ENCODE measurements at regions not wholly inside any gene's neighbourhood (a gene's known extent, or its start where the extent isn't known, plus 50 kb on each side); places are given as distances from the start of the nearest gene placed in this dataset.

GRCh38 chr4:45679411-45679810 lies 444.4 kb downstream of the GABRG1 start (continued):
- no peak for TF ChIP-seq TRIM22 (IDR thresholded peaks at IDR 0.05)
- no peak for TF ChIP-seq ZNF724P (CRISPR knock-in tag; IDR thresholded peaks at IDR 0.05; ENCODE audit: borderline replicate concordance)
- TF ChIP-seq HDAC1 (CRISPR knock-in tag; IDR thresholded peaks at IDR 0.05), result no peak

DNA sequence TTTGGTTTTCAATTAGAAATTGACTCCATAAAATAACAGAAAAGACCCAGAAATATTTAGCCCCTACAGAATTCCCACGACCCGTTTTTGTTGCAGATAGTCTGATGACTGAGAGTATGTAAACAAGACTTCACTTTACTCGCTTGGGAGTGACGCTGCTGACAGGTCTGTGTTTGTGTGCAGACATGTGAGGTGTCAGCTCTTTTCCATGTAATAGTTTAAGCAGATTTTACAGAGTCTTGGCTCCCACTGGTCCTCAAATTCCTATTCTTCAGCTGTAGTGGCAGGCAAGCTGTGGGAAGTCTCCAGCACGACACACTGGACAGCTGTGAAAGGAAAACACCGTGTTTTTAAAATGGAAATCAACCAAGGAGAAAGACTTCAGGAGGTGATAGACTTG lies 455.7 kb downstream of the GABRG1 start:
- Histone ChIP-seq H3K36me3 (replicated peaks in 1 of 2; ENCODE audit: control insufficient read depth in 1 of 2, insufficient read depth in 2 of 2, low read length in 2 of 2) (no peaks in the 10 kb centered on the region), H3K4me1 (ENCODE audit: insufficient read depth, low read length) (no peaks in the 10 kb centered on the region), H3K9ac (ENCODE audit: insufficient read depth, low read depth, low read length) (no peak overlapping the region), H2AFZ (ENCODE audit: low read length) (no peak overlapping the region), H3K4me2 (ENCODE audit: low read depth, low read length) (no peak overlapping the region), H4K20me1 (ENCODE audit: insufficient read depth, low read length) (no peaks in the 10 kb centered on the region), H3K79me2 (ENCODE audit: insufficient read depth, low read length) (no peaks in the 10 kb centered on the region), H3K9me3 (ENCODE audit: low read length) (no peaks in the 10 kb centered on the region), H3K27ac (ENCODE audit: extremely low read length, insufficient read depth, low read length) (no peak overlapping the region), H3K4me3 (replicated peaks in 1 of 3; ENCODE audit: insufficient read depth in 1 of 3, low read depth in 2 of 3, low read length in 3 of 3) (no peak overlapping the region), H3K27me3 (ENCODE audit: control insufficient read depth in 1 of 2, insufficient read depth in 2 of 2, low read length in 2 of 2) (no peaks in the 10 kb centered on the region)
- BruUV-seq (replicated peaks), result no TSS peak
- TF ChIP-seq BRD4 (CRISPR knock-in tag; IDR thresholded peaks at IDR 0.05), result no peak
- TF ChIP-seq MXD3 (CRISPR knock-in tag; IDR thresholded peaks at IDR 0.05), result no peak
- no peak for TF ChIP-seq SUZ12 (IDR thresholded peaks at IDR 0.05; ENCODE audit: low read depth, low read length)
- TF ChIP-seq SRSF1 (optimal IDR thresholded peaks at IDR 0.05; ENCODE audit: low read depth, low read length), result no peak
- ChIA-PET POLR2A (no interaction called here), CTCF (ENCODE audit: low intra/inter-chr PET ratio, low total read pairs) (no interaction called here)
- in situ Hi-C loops (cut with HindIII; ENCODE audit: extremely low pct_ligation_motif_present, low pct_unique_long_range_greater_than_20kb) (no loop called here), intact Hi-C loops (cut with micrococcal nuclease; ENCODE audit: unreplicated experiment) (no loop called here)
- 1% methylated on average over 6 of the region's 6 CpGs for WGBS (ENCODE audit: low lambda C conversion rate)
- no peak for ATAC-seq
- no peak for FAIRE-seq
- no peak for DNase-seq (ENCODE audit: low spot score)

Data from HepG2 (cell line).